GM20000 (cell line): ENCODE measurements at regions not wholly inside any gene's neighbourhood (a gene's known extent, or its start where the extent isn't known, plus 50 kb on each side); places are given as distances from the start of the nearest gene placed in this dataset.

Source experiments
- DNase-seq: peaks from one replicate; pipeline ENCODE4 v3.0.0; 2012; ENCODE audit warnings: low spot score
- TF ChIP-seq, protein P1 (sequence below): IDR thresholded peaks from 2 replicates; pipeline ENCODE4 v1.5.1; 2012; ENCODE audit warnings: mild to moderate bottlenecking, control low read depth; ENCODE audit errors: extremely low read depth, missing control alignments

DNA sequence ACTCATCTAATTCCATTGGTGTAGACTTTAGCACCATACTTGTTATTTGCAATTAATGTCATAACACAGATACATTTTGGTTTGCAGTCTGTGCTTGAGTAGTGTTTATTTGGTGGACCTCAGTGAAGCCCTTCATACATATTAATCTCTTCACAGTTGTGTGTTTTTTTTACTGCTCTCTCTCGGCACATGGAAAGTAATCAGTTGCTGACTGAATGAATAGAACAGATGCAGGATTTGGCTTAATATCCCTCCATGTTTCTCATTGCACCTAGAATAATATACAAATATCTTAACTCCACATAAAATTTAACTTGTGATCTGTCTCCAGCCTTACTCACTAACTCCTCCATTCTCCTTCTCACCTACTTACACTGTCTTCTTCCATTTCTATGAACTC, 319.1 kb downstream of the DMRT2 start:
- TF ChIP-seq, protein P1, sequence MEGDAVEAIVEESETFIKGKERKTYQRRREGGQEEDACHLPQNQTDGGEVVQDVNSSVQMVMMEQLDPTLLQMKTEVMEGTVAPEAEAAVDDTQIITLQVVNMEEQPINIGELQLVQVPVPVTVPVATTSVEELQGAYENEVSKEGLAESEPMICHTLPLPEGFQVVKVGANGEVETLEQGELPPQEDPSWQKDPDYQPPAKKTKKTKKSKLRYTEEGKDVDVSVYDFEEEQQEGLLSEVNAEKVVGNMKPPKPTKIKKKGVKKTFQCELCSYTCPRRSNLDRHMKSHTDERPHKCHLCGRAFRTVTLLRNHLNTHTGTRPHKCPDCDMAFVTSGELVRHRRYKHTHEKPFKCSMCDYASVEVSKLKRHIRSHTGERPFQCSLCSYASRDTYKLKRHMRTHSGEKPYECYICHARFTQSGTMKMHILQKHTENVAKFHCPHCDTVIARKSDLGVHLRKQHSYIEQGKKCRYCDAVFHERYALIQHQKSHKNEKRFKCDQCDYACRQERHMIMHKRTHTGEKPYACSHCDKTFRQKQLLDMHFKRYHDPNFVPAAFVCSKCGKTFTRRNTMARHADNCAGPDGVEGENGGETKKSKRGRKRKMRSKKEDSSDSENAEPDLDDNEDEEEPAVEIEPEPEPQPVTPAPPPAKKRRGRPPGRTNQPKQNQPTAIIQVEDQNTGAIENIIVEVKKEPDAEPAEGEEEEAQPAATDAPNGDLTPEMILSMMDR = no peak
- no peak for DNase-seq

DNA sequence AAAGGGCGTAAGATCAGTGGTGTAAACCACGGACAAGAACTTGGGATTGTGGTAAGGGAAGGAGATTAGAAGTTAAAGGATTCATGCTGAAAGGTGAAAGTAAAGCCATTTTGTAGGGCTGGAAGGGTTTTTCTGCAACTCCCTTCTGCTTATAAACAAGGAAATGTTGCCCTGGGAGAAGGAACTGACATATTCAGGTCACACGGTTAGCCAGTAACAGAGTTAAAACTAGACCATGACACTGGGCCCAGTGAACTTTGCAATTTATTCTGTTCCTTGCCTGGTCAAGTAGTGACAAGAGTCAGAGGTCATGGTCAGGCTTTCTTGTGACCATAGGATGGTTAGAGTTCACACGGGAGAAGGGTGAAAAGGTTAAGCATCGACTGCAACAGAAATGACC, 323.3 kb downstream of the DMRT2 start:
- TF ChIP-seq, protein P1 = no peak
- DNase-seq = no peak

DNA sequence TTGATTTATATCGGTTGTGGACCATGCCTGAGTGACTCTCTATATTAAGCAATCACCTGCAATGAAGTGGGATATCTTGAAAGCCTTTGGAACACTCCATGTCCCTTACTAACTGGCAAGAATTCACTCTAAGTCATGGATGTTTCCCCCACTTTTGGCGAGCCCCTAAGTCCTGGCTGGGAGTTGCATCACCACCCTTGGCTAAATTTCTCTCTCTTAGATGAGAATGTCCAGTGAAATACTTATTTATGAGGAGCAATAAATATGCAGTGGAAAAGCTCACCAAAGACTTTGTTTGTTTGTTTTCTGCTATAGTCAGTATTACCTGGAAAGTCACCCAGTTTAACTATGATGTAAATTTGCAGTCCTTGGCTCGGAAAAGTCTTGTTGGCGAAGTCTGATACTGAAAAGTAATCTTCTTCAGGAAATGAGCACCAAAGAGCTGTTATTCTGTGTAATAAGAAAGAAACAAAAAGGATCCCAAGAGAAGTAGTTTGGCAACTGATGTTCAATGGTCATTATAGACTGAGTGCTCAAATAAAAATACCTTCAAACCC, 333.8 kb downstream of the DMRT2 start:
- TF ChIP-seq, protein P1 = no peak
- no peak for DNase-seq

DNA sequence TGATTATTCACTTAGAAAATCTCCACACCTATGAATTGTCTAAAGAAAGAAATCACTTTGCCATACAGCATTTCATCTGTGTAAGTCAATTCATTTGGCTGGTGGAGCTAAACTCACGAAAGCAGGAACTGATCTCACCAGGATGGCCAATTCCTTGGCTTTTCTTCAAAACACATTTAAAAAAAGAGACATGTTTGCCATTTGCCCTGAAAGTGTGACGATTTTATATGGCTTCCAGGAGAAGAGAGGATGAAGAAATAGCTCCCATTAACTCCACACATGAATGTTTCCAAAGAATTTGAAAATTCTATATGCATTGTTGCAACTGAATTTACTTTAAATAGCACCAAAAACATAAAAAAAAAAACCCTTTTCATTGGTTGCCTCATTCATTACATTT, 334.7 kb downstream of the DMRT2 start:
- no peak for DNase-seq
- TF ChIP-seq, protein P1 = no peak

DNA sequence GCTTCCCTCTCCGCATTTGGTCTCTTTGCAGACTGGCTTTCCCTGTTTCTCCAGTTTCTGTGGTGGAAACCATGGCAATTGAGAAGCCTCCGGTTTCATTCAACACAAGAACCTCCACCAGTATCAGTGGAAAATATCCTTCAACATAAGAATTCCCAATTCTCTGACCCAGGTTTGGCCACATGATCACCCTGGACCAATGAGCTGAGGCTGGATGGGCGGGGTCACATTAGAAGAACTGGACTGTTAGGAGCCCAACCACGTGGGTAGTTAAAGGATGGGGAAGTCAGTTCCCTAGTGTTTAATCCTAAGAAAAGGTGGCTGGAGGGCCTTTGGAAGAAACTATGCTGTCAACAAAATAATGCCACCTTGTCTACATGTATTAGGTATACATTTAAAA, 336.3 kb downstream of the DMRT2 start:
- no peak for DNase-seq
- TF ChIP-seq, protein P1 = no peak

DNA sequence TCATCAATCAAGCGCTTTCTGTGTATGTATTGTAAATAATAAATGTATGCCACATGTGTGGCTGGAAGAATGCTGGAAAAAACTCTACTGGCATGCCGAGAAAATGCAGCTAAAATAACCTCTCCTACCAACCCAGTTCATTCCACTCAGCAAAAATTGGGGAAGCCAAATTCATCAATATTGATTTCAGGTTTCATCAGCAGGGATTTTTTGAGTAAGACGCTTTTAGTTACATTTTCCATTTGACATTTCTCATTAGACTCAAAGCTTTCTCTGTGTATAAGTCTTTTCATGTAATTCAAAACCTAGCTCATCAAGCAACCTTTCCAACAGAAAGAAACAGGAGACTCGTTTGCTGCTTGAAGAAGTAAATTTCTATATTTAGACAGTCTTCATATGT, 338.1 kb downstream of the DMRT2 start:
- DNase-seq = no peak
- TF ChIP-seq, protein P1 = no peak

DNA sequence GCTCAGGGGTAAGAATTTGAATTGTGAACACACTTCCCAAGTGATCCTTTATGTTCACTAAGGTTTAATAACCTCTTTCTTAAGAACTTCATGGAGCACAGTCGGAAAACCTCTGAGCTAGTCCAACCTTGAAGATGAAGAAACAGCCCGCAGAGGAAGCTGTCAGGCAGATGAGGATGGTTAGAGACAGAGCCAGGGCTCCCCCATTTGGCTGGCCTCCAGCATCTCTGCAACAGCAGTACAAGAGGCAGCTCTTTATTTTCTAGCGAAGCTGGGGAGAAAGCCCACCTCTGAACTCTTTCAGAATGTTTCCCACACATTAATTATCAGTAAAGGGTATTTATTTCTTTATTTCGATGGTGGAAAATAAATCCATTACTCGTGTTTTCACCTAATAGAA, 350.8 kb downstream of the DMRT2 start:
- TF ChIP-seq, protein P1 = no peak
- DNase-seq = no peak
